ENCODE measurements at regions not wholly inside any gene's neighbourhood (a gene's known extent, or its start where the extent isn't known, plus 50 kb on each side); places are given as distances from the start of the nearest gene placed in this dataset.

- TF ChIP-seq, protein P1, sequence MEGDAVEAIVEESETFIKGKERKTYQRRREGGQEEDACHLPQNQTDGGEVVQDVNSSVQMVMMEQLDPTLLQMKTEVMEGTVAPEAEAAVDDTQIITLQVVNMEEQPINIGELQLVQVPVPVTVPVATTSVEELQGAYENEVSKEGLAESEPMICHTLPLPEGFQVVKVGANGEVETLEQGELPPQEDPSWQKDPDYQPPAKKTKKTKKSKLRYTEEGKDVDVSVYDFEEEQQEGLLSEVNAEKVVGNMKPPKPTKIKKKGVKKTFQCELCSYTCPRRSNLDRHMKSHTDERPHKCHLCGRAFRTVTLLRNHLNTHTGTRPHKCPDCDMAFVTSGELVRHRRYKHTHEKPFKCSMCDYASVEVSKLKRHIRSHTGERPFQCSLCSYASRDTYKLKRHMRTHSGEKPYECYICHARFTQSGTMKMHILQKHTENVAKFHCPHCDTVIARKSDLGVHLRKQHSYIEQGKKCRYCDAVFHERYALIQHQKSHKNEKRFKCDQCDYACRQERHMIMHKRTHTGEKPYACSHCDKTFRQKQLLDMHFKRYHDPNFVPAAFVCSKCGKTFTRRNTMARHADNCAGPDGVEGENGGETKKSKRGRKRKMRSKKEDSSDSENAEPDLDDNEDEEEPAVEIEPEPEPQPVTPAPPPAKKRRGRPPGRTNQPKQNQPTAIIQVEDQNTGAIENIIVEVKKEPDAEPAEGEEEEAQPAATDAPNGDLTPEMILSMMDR (IDR thresholded peaks at IDR 0.05): no peak
- Histone ChIP-seq H3K36me3 (no peaks in the 10 kb centered on the region), H3K9ac (ENCODE audit: low read depth in 2 of 2, low read length in 2 of 2) (no peak overlapping the region), H3K4me1 (peaks cover 6% of the 10 kb centered on the region), H3K27me3 (no peaks in the 10 kb centered on the region), H3K9me3 (no peaks in the 10 kb centered on the region), H3K27ac (no peak overlapping the region), H3K4me3 (no peak overlapping the region)
- no peak for DNase-seq
- intact Hi-C loops (cut with DNase I): no loop called here
These were observed 57.0 kb downstream of the PHLDA1 start for GRCh38 chr12:75974323-75975187.

- Histone ChIP-seq H3K36me3 (no peaks in the 10 kb centered on the region), H3K4me3 (no peak overlapping the region), H3K27ac (no peak overlapping the region), H3K9ac (ENCODE audit: low read depth in 2 of 2, low read length in 2 of 2) (no peak overlapping the region), H3K9me3 (no peaks in the 10 kb centered on the region), H3K27me3 (no peaks in the 10 kb centered on the region), H3K4me1 (no peaks in the 10 kb centered on the region)
- TF ChIP-seq, protein P1 (IDR thresholded peaks at IDR 0.05): no peak
- DNase-seq: no peak
- intact Hi-C loops (cut with DNase I): no loop called here
These were observed 60.3 kb downstream of the PHLDA1 start for GRCh38 chr12:75971253-75971652.

DNA sequence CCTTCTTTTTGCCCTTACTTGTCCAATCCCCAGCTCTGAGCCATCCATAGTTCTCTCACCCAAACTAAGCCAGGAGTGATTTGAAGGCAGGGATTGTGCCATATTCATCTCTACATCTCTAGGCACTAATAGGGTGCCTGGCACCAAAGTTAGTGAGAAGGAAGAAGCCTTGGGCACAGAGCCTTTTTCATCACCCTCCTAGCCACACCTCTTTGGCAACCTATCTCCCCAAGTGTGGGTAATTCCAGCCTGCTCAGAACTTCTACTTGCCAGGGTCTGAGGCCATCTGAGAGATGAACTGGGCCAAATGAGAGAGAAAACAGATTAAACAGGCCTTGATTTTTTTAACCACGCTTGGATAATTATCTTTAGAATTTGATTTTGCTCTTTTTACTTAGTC, 61.3 kb downstream of the PHLDA1 start:
- Histone ChIP-seq H3K9ac (ENCODE audit: low read depth in 2 of 2, low read length in 2 of 2) (no peak overlapping the region), H3K9me3 (no peaks in the 10 kb centered on the region), H3K4me3 (no peak overlapping the region), H3K27me3 (no peaks in the 10 kb centered on the region), H3K36me3 (no peaks in the 10 kb centered on the region), H3K27ac (no peak overlapping the region), H3K4me1 (no peaks in the 10 kb centered on the region)
- DNase-seq: no peak
- TF ChIP-seq, protein P1 (IDR thresholded peaks at IDR 0.05): no peak
- intact Hi-C loops (cut with DNase I): no loop called here

- Histone ChIP-seq H3K9ac (ENCODE audit: low read depth in 2 of 2, low read length in 2 of 2) (no peak overlapping the region), H3K4me1 (no peaks in the 10 kb centered on the region), H3K4me3 (no peak overlapping the region), H3K36me3 (no peaks in the 10 kb centered on the region), H3K27ac (no peak overlapping the region), H3K9me3 (no peaks in the 10 kb centered on the region), H3K27me3 (no peaks in the 10 kb centered on the region)
- TF ChIP-seq, protein P1 (IDR thresholded peaks at IDR 0.05): no peak
- DNase-seq: no peak
- intact Hi-C loops (cut with DNase I): no loop called here
These were observed 61.8 kb downstream of the PHLDA1 start for GRCh38 chr12:75969768-75970167.

- Histone ChIP-seq H3K4me3 (no peak overlapping the region), H3K9ac (ENCODE audit: low read depth in 2 of 2, low read length in 2 of 2) (no peak overlapping the region), H3K27ac (no peak overlapping the region), H3K27me3 (no peaks in the 10 kb centered on the region), H3K36me3 (no peaks in the 10 kb centered on the region), H3K4me1 (no peaks in the 10 kb centered on the region), H3K9me3 (no peaks in the 10 kb centered on the region)
- intact Hi-C loops (cut with DNase I): no loop called here
- DNase-seq: no peak
- TF ChIP-seq, protein P1 (IDR thresholded peaks at IDR 0.05): no peak
These were observed 65.9 kb downstream of the PHLDA1 start for GRCh38 chr12:75965661-75966060.

Data from colonic mucosa (tissue), 4 donors.